ENCODE measurements at regions not wholly inside any gene's neighbourhood (a gene's known extent, or its start where the extent isn't known, plus 50 kb on each side); places are given as distances from the start of the nearest gene placed in this dataset.

DNA sequence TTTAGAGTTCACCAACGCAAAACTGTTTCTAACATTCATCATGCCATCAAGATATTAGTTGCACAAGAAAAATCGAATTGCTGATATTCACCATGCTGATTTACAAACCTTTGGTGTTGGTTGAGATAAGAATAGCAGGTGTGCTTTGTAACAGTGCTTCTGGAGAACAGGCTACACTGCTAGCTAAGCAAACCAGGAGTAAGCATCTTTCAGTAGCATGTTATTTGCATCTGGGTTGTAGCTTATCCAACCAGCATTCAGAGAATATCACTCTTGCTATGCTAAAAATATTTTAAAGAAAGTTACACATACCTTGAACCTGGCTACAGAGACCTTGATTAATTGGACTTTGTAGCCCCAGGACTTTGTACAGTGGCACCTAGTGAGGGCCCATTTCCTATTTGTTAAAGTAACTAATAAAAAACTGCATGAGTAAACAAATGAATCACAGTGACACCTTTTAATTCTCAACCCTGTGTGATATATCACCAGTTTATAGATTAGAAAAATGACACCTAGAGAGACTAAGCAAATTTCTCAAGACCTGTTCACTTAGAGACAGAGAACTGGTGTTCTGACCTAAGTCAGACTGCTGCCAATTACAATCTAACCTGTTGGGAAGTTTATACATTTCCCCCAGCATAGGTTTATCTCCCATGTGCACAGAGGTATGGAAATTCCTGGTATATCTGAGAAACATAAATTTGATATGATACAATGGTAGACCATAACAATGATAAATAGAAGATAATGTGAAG, 435.5 kb upstream of the TGFBR2 start:
- Histone ChIP-seq H3K9me3 (ENCODE audit: control extremely low read depth in 1 of 5, control insufficient read depth in 4 of 5, insufficient read depth in 2 of 5, low read depth in 1 of 5, low read length in 4 of 5) (peaks cover 0 to 5% (median 0%) of the 10 kb centered on the region in 5 experiments), H3K27ac (ENCODE audit: insufficient read depth in 1 of 2, low read depth in 1 of 2, low read length in 2 of 2, poor library complexity in 1 of 2, severe bottlenecking in 2 of 2) (no peak overlapping the region), H3K4me3 (ENCODE audit: control insufficient read depth in 1 of 7, extremely low read depth in 1 of 7, insufficient read depth in 4 of 7, low read depth in 2 of 7, low read length in 6 of 7) (no peak overlapping the region), H3K36me3 (ENCODE audit: control insufficient read depth in 4 of 4, insufficient read depth in 4 of 4, low read length in 3 of 4) (no peaks in the 10 kb centered on the region), H3K4me1 (ENCODE audit: control extremely low read depth in 1 of 4, control insufficient read depth in 4 of 4, insufficient read depth in 4 of 4, low read length in 3 of 4) (peaks cover 0 to 2% (median 0%) of the 10 kb centered on the region in 4 experiments), H3K27me3 (replicated peaks in 2 of 5; ENCODE audit: control insufficient read depth in 4 of 5, insufficient read depth in 5 of 5, low read length in 4 of 5) (no peaks in the 10 kb centered on the region)
- CTCF ChIA-PET = interaction anchor here (1.2 kb wide), 1 partner anchor 22 kb away, joined by 3 read pairs; no protein-coding TSS in a partner anchor
- POLR2A ChIA-PET = no interaction called here
- 100% methylated on average over 2 of the region's 2 CpGs for WGBS (ENCODE audit: insufficient coverage)
- DNase-seq = no peak

DNA sequence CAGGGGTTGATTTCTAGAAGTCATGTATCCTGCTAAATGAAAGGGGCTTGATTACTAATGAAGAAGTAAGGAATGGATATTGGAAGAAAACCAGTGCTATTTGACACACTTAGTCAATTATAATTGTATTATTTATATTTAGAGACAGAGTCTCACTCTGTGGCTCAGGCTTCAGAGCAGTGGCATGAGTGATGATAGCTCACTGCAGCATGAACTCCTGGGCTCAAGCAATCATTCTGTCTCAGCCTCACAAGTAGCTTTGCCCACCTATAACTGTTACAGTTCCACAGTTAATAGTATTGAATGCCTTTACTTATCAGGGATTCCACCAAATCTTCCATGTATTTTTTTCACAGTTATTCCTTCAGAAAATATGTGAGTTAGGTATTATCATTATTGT, 432.0 kb upstream of the TGFBR2 start:
- Histone ChIP-seq H3K27ac (ENCODE audit: insufficient read depth in 1 of 2, low read depth in 1 of 2, low read length in 2 of 2, poor library complexity in 1 of 2, severe bottlenecking in 2 of 2) (no peak overlapping the region), H3K4me3 (ENCODE audit: control insufficient read depth in 1 of 7, extremely low read depth in 1 of 7, insufficient read depth in 4 of 7, low read depth in 2 of 7, low read length in 6 of 7) (no peak overlapping the region), H3K9me3 (ENCODE audit: control extremely low read depth in 1 of 5, control insufficient read depth in 4 of 5, insufficient read depth in 2 of 5, low read depth in 1 of 5, low read length in 4 of 5) (no peaks in the 10 kb centered on the region), H3K36me3 (ENCODE audit: control insufficient read depth in 4 of 4, insufficient read depth in 4 of 4, low read length in 3 of 4) (no peaks in the 10 kb centered on the region), H3K27me3 (replicated peaks in 2 of 5; ENCODE audit: control insufficient read depth in 4 of 5, insufficient read depth in 5 of 5, low read length in 4 of 5) (no peaks in the 10 kb centered on the region), H3K4me1 (ENCODE audit: control extremely low read depth in 1 of 4, control insufficient read depth in 4 of 4, insufficient read depth in 4 of 4, low read length in 3 of 4) (no peaks in the 10 kb centered on the region)
- ChIA-PET POLR2A (no interaction called here), CTCF (no interaction called here)
- no peak for DNase-seq

DNA sequence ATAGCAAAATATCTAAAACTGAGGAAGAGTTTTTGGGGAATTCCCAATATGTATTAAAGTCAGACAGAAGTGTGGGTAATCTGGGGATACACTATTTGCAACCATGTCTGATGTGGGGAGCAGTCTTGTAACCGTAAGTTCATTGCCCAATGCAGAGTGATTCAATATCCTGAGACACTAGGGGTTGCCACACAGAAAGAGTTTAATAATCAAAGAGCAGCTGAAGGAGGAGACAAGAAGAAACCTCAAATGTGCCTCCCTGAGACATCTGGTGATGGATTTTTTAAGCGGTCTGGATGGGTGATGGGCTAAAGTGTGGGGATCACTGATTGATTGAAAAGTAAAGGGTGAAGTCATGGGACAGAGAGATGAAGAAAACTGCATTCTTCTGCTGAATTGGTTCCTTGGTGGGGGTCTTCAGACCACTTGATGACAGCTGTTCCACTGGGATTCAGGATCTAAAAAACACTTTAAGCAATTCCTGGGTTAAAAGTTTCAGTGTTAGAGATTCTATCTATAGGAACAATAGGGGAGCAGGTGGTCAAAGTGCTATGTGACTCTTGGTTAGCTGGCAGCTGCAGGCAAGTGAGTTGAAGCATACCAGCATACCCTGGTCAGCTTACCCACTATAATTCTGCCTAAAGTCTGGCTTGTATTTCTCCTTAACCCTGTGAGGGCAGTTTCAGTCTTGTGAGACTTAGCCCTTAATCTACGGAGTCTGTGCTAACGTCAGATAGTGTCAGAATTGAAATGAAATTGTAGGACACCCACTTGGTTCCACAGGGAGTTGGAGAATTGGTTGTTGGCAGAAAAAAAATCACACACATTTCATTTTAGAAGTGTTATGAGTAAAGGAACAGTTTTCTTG, 425.9 kb upstream of the TGFBR2 start:
- H3K4me3 ChIP-seq (ENCODE audit: control insufficient read depth in 1 of 7, extremely low read depth in 1 of 7, insufficient read depth in 4 of 7, low read depth in 2 of 7, low read length in 6 of 7) = no peak overlapping the region
- no peak overlapping the region for H3K27ac ChIP-seq (ENCODE audit: insufficient read depth in 1 of 2, low read depth in 1 of 2, low read length in 2 of 2, poor library complexity in 1 of 2, severe bottlenecking in 2 of 2)
- CTCF ChIA-PET = interaction anchor here (1.6 to 1.7 kb wide), 2 partner anchors 12 to 18 kb away, joined by 4 to 10 read pairs; no protein-coding TSS in a partner anchor
- WGBS (ENCODE audit: insufficient coverage) = 100% methylated on average over 3 of the region's 4 CpGs
- H3K9me3 ChIP-seq (ENCODE audit: control extremely low read depth in 1 of 5, control insufficient read depth in 4 of 5, insufficient read depth in 2 of 5, low read depth in 1 of 5, low read length in 4 of 5) = no peaks in the 10 kb centered on the region
- H3K4me1 ChIP-seq (ENCODE audit: control extremely low read depth in 1 of 4, control insufficient read depth in 4 of 4, insufficient read depth in 4 of 4, low read length in 3 of 4) = peaks cover 0 to 2% (median 0%) of the 10 kb centered on the region in 4 experiments
- no peaks in the 10 kb centered on the region for H3K36me3 ChIP-seq (ENCODE audit: control insufficient read depth in 4 of 4, insufficient read depth in 4 of 4, low read length in 3 of 4)
- DNase-seq = no peak
- no peaks in the 10 kb centered on the region for H3K27me3 ChIP-seq (replicated peaks in 2 of 5; ENCODE audit: control insufficient read depth in 4 of 5, insufficient read depth in 5 of 5, low read length in 4 of 5)
- POLR2A ChIA-PET = no interaction called here

DNA sequence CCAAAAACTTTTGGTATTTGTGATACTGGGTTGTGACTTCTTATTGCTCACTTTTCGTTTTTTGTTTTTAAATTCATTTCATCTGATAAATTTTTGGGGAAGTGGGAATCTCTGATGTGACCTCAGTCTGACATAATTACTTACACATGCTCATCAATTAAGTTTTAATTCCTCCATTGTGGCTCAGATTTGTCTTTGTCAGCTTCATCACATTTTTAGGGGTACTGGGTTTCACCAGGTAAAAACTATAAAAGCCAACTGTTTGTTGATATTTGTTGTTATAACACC, 425.3 kb upstream of the TGFBR2 start:
- H3K27me3 ChIP-seq (replicated peaks in 2 of 5; ENCODE audit: control insufficient read depth in 4 of 5, insufficient read depth in 5 of 5, low read length in 4 of 5) = no peaks in the 10 kb centered on the region
- CTCF ChIA-PET = interaction anchor here (1.6 to 1.7 kb wide), 2 partner anchors 12 to 18 kb away, joined by 4 to 10 read pairs; no protein-coding TSS in a partner anchor
- no peaks in the 10 kb centered on the region for H3K9me3 ChIP-seq (ENCODE audit: control extremely low read depth in 1 of 5, control insufficient read depth in 4 of 5, insufficient read depth in 2 of 5, low read depth in 1 of 5, low read length in 4 of 5)
- peaks cover 0 to 2% (median 0%) of the 10 kb centered on the region in 4 experiments for H3K4me1 ChIP-seq (ENCODE audit: control extremely low read depth in 1 of 4, control insufficient read depth in 4 of 4, insufficient read depth in 4 of 4, low read length in 3 of 4)
- WGBS (ENCODE audit: insufficient coverage) = no CpG with 5 or more reads among the region's 1 CpG
- POLR2A ChIA-PET = no interaction called here
- no peak overlapping the region for H3K27ac ChIP-seq (ENCODE audit: insufficient read depth in 1 of 2, low read depth in 1 of 2, low read length in 2 of 2, poor library complexity in 1 of 2, severe bottlenecking in 2 of 2)
- no peak overlapping the region for H3K4me3 ChIP-seq (ENCODE audit: control insufficient read depth in 1 of 7, extremely low read depth in 1 of 7, insufficient read depth in 4 of 7, low read depth in 2 of 7, low read length in 6 of 7)
- no peak for DNase-seq
- no peaks in the 10 kb centered on the region for H3K36me3 ChIP-seq (ENCODE audit: control insufficient read depth in 4 of 4, insufficient read depth in 4 of 4, low read length in 3 of 4)

DNA sequence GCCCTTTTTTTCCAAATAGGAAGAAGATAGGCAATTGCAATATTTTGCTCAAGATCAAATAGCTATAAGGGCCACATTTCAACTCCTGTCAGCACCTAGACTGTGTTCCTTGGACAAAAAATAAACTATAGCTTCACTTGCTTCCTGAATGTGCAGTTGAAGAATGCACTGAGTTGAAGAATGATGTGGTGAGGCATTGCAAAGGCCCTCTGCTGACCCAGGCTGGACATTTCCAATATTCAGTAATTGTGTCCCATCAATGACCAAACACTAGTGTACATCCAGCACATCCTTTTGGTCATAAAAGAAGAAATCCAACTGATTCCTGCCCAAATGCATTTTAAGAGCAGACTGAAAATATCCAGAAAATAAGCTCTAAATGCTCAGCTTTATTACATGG, 424.8 kb upstream of the TGFBR2 start:
- Histone ChIP-seq H3K9me3 (ENCODE audit: control extremely low read depth in 1 of 5, control insufficient read depth in 4 of 5, insufficient read depth in 2 of 5, low read depth in 1 of 5, low read length in 4 of 5) (no peaks in the 10 kb centered on the region), H3K36me3 (ENCODE audit: control insufficient read depth in 4 of 4, insufficient read depth in 4 of 4, low read length in 3 of 4) (no peaks in the 10 kb centered on the region), H3K27ac (ENCODE audit: insufficient read depth in 1 of 2, low read depth in 1 of 2, low read length in 2 of 2, poor library complexity in 1 of 2, severe bottlenecking in 2 of 2) (no peak overlapping the region), H3K4me1 (ENCODE audit: control extremely low read depth in 1 of 4, control insufficient read depth in 4 of 4, insufficient read depth in 4 of 4, low read length in 3 of 4) (peaks cover 0 to 2% (median 0%) of the 10 kb centered on the region in 4 experiments), H3K27me3 (replicated peaks in 2 of 5; ENCODE audit: control insufficient read depth in 4 of 5, insufficient read depth in 5 of 5, low read length in 4 of 5) (no peaks in the 10 kb centered on the region), H3K4me3 (ENCODE audit: control insufficient read depth in 1 of 7, extremely low read depth in 1 of 7, insufficient read depth in 4 of 7, low read depth in 2 of 7, low read length in 6 of 7) (no peak overlapping the region)
- POLR2A ChIA-PET = no interaction called here
- CTCF ChIA-PET = interaction anchor here (1.6 to 1.7 kb wide), 2 partner anchors 11 to 17 kb away, joined by 4 to 10 read pairs; no protein-coding TSS in a partner anchor
- DNase-seq = no peak

DNA sequence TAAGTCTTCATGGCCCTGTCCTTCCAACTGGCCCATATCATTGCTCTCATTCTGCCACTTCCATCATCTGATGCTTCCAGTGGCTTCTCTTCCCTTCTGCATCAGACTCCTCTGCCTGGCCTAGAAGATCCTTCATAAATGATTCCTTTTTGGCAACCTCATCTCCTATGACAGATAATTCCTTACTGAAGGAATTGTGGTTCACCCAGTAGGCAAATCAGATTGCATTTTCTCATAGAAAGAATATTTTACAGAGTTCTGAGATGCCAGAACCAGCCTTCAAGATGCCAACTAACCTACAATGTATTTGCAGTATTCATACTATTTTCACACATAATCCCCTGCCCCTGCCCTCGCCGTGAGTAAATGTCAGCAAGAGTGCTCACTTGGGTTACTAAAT, 423.0 kb upstream of the TGFBR2 start:
- Histone ChIP-seq H3K4me1 (ENCODE audit: control extremely low read depth in 1 of 4, control insufficient read depth in 4 of 4, insufficient read depth in 4 of 4, low read length in 3 of 4) (peaks cover 0 to 2% (median 0%) of the 10 kb centered on the region in 4 experiments), H3K36me3 (ENCODE audit: control insufficient read depth in 4 of 4, insufficient read depth in 4 of 4, low read length in 3 of 4) (no peaks in the 10 kb centered on the region), H3K27me3 (replicated peaks in 2 of 5; ENCODE audit: control insufficient read depth in 4 of 5, insufficient read depth in 5 of 5, low read length in 4 of 5) (no peaks in the 10 kb centered on the region), H3K9me3 (ENCODE audit: control extremely low read depth in 1 of 5, control insufficient read depth in 4 of 5, insufficient read depth in 2 of 5, low read depth in 1 of 5, low read length in 4 of 5) (no peaks in the 10 kb centered on the region), H3K4me3 (ENCODE audit: control insufficient read depth in 1 of 7, extremely low read depth in 1 of 7, insufficient read depth in 4 of 7, low read depth in 2 of 7, low read length in 6 of 7) (no peak overlapping the region), H3K27ac (ENCODE audit: insufficient read depth in 1 of 2, low read depth in 1 of 2, low read length in 2 of 2, poor library complexity in 1 of 2, severe bottlenecking in 2 of 2) (no peak overlapping the region)
- ChIA-PET CTCF (interaction anchor here (1.1 to 1.9 kb wide), 3 partner anchors 15 to 16 kb away, joined by 3 to 6 read pairs (median 3); no protein-coding TSS in a partner anchor), POLR2A (no interaction called here)
- no CpG with 5 or more reads among the region's 2 CpGs for WGBS (ENCODE audit: insufficient coverage)
- no peak for DNase-seq

Data from common myeloid progenitor, CD34-positive (primary cell).